NOMO-1 (cell line): ENCODE measurements at regions not wholly inside any gene's neighbourhood (a gene's known extent, or its start where the extent isn't known, plus 50 kb on each side); places are given as distances from the start of the nearest gene placed in this dataset.

Experiments
- DNase-seq, 2 experiments: peaks; one replicate each; lab custom pipeline; 2025; ENCODE audit not compliant: unreplicated experiment in 2 of 2; lab: John Stamatoyannopoulos, UW

GRCh38 chr12:111031916-111032590 lies 111.7 kb upstream of the MYL2 start:
- DNase-seq, result no peak

GRCh38 chr12:111030800-111031199 lies 110.4 kb upstream of the MYL2 start:
- no peak for DNase-seq

GRCh38 chr12:111029732-111030131 lies 109.4 kb upstream of the MYL2 start:
- no peak for DNase-seq

- no peak for DNase-seq
These were observed 108.9 kb upstream of the MYL2 start for GRCh38 chr12:111029305-111029704.

- DNase-seq, result no peak
These were observed 108.5 kb upstream of the MYL2 start for GRCh38 chr12:111028830-111029229.

- no peak for DNase-seq
These were observed 107.1 kb upstream of the MYL2 start for GRCh38 chr12:111027431-111027830.

- no peak for DNase-seq
These were observed 105.5 kb upstream of the MYL2 start for GRCh38 chr12:111025792-111026430.

GRCh38 chr12:111025301-111025700 lies 104.9 kb upstream of the MYL2 start:
- no peak for DNase-seq

GRCh38 chr12:111024205-111024801 lies 103.9 kb upstream of the MYL2 start:
- peak; percentile 17 to 36 for DNase-seq

GRCh38 chr12:111022386-111022785 lies 102.0 kb upstream of the MYL2 start:
- DNase-seq, result no peak

- DNase-seq, result no peak
These were observed 94.2 kb upstream of the MYL2 start for GRCh38 chr12:111014547-111014946.

- DNase-seq, result no peak
These were observed 92.5 kb upstream of the MYL2 start for GRCh38 chr12:111012918-111013317.

- DNase-seq, result no peak
These were observed 91.7 kb upstream of the MYL2 start for GRCh38 chr12:111011999-111012600.

- no peak for DNase-seq
These were observed 90.7 kb upstream of the MYL2 start for GRCh38 chr12:111010916-111011657.

GRCh38 chr12:111010061-111010460 lies 89.7 kb upstream of the MYL2 start:
- DNase-seq, result no peak

- DNase-seq, result no peak
These were observed 86.2 kb upstream of the MYL2 start for GRCh38 chr12:111006621-111007020.

- no peak for DNase-seq
These were observed 78.6 kb upstream of the MYL2 start for GRCh38 chr12:110998971-110999370.

GRCh38 chr12:110998165-110998564 lies 77.8 kb upstream of the MYL2 start:
- no peak for DNase-seq

- DNase-seq, result no peak
These were observed 76.0 kb upstream of the MYL2 start for GRCh38 chr12:110996415-110996814.

GRCh38 chr12:110995615-110996014 lies 75.2 kb upstream of the MYL2 start:
- no peak for DNase-seq

- no peak for DNase-seq
These were observed 74.6 kb upstream of the MYL2 start for GRCh38 chr12:110995016-110995415.
